Right renal pelvis (tissue), 4 donors: ENCODE measurements at regions not wholly inside any gene's neighbourhood (a gene's known extent, or its start where the extent isn't known, plus 50 kb on each side); places are given as distances from the start of the nearest gene placed in this dataset.
"Not testable (repeated sequence)": the region's sequence is repeated elsewhere in the genome, so short reads cannot be mapped to it uniquely, and the experiment has no call there.

Source experiments
- DNase-seq, 4 donors: peaks; one replicate each; pipeline ENCODE4 v3.0.0-alpha.2; 2013; ENCODE audit warnings: low read depth in 4 of 4, low spot score in 3 of 4, missing footprints in 1 of 4

- no peak for DNase-seq
Measured at GRCh38 chr13:60811581-60811980, 414.6 kb downstream of the TDRD3 start.

- not testable (repeated sequence) for DNase-seq
Measured at GRCh38 chr13:60805640-60806039, 408.6 kb downstream of the TDRD3 start.

DNA sequence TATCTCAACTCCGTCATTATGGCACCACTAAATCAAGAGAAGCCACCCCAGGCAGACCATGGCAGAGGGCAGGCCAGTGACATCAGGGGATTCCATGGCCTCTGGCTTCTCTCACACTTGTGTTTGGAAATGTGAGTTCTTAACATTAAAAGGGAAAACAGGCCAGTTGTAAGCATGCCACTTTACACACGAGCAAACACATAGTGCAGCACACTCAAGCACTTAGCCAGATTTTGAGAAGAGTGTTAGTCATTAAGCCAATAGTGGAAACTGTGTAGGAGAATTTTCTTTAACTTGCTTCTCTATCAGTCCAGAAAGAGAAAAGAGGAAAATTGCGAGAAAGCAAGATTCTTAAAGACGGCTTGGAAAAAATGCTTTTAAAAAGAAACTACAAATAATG is 401.5 kb downstream of the TDRD3 start:
- no peak for DNase-seq

- no peak for DNase-seq
Measured at GRCh38 chr13:60797112-60797511, 400.1 kb downstream of the TDRD3 start.

DNA sequence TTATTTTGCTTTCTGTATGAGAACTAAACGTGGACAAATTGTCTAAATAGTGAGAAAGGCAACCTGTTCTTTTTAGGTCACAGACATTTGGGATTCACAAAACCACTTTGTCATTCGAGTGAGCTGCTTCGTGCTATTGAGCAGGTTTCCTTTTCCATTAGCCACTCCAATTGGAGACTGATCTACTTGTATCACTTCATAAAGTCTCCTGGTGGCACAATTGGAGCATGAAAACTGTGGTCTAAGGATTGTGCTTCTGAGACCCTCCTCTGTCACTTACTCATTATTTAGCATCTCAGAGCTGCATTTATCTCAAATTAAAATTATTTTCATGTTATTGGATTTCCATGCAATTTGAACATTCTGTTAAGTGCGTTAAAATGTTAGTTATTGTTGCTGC is 397.7 kb downstream of the TDRD3 start:
- DNase-seq = no peak

GRCh38 chr13:60790620-60791019 is 393.6 kb downstream of the TDRD3 start:
- no peak for DNase-seq

GRCh38 chr13:60788156-60788829 is 391.3 kb downstream of the TDRD3 start:
- no peak for DNase-seq

DNA sequence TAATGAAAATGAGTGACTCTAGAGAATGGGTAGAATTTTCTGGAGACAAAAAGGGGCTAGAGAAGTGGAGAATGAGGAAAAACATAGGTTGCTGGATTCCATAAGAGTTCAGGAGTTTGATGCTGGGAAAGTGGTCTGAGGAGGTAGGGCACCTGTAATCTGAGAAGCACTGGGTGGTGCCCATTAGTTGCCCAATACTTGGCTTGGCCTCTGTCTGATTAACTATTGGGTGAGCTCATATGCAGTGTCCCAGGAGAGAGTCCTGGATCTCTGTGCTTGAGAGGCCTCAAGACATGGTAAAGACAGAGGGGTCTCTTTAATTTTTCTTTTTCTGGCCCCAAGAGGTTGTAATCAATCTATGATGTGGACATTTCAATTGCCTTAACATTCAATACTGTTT is 390.1 kb downstream of the TDRD3 start:
- DNase-seq = no peak

- DNase-seq = no peak
Measured at GRCh38 chr13:60772726-60773125, 375.7 kb downstream of the TDRD3 start.

DNA sequence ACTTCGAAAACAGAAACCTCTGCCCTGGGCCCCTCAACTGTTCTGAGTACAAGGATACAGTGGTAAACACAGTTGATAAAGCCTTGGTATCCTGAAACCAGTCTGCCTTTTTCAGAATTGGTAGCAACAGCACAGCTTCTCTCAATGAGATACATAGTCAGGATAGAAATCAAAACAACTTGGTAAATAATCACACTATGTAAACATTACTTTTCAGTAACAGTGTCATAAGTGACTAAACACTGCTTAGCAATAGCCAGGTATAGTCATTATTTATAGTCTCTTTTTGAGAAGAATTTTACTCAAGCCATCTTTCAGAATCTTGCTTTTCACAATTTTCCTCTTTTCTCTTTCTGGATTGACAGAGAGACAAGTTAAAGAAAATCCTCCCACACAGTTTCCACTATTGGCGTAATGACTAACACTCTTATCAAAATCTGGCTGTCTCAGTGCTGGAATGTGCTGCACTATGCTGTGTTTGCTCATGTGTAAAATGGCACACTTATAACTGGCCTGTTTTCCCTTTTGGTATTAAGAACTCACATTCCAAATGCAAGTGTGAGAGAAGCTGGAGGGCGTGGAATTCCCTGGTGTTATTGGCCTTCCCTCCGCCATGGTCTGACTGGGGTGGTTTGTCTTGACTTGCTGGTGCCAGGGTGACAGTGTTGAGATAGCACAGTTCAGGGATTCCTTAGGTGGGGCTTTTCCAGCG is 368.8 kb downstream of the TDRD3 start:
- peak in 3 of 4 donors; percentile 12 to 23 (median 12) for DNase-seq

DNA sequence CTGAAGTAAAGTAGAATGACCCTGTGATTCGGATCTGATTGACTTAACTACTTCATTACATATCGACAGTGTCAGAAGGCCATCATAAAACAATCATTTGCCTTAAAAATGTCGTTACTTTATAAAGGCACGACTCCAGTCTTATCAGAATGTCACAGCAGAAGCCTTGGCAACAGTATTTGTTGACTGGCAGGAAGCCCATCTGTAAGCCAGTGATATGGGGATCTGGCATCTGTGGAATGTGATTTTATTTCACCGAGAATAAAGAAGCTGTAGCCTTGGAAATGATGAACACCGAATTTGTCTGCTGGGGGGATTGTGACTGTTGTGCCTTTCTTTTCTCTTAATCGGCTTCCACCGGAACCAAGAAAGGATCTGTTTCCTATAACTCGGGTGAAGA is 362.5 kb downstream of the TDRD3 start:
- DNase-seq = no peak

DNA sequence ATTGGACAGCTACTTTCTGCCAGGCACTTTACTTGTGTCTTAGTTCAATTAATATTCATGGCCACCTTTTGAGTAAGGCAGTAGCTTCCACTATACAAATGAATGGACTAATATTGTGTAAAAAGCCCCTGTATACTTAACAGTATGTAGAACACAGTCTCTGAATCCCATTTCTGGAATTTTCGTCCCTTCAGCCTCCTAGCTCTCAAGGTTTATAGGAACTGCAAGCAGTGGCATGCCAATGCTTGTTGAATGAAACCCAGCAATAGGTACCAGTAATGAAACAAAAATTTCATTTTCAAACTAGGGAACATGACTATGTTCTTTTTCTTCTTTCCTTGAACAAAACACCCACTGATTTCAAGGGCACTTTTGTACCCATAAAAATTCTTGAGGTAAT is 361.6 kb downstream of the TDRD3 start:
- DNase-seq = no peak

DNA sequence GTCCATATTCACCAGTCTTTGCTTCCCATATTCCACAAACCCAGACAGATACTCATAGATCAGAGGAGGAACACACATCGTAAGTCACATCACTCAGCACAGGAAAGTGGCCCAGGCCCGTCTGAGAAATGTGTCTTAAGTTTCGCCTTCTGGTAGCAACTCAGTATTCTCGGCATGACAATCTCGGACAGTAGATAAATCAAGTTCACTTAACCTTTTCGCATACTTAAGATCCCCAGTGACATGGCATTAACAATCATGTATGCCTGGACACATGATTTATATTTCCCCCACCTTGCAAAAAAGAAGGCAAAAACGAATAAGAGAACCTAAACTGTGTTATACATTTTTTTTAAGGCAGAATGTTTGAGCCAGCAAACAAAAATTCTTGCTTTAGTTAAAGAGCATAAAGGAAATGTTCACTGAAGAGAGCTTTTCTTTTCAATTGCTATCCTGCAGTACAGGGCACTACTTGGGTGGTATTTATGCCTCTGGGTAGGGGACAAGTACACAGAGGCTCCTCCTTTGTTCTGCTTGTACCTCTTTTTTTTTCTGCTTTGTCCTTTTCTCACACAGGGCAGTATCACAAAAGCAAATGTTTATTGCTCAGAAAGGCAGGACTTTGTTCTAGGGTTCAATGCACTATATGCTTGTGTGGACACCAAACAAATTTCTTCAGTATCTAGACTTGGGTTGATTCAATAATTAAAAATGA is 360.6 kb downstream of the TDRD3 start:
- no peak for DNase-seq

GRCh38 chr13:60756306-60756705 is 359.3 kb downstream of the TDRD3 start:
- no peak for DNase-seq

GRCh38 chr13:60755380-60756163 is 358.6 kb downstream of the TDRD3 start:
- DNase-seq = no peak

GRCh38 chr13:60754211-60755090 is 357.4 kb downstream of the TDRD3 start:
- no peak for DNase-seq

DNA sequence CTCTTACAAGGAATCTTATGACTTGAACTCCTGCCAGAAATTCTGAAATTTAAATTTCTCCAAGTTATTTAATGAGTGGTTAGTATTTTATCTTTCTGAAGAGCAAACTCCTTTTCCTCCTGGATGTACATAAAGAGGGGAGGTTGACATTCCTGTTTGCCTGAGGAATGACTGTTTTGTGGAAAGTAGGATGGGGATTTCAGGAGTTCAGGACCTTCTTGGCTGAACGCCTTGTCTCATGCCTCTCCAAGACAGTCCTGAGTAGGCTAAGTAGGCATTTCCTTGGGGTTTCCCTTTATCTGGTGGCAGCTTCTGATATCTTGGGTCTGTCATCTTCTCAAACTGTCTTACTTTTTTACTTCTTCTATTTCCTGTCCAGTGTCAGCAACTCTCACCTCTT is 356.6 kb downstream of the TDRD3 start:
- DNase-seq = no peak

GRCh38 chr13:60745343-60745742 is 348.3 kb downstream of the TDRD3 start:
- DNase-seq = no peak

- DNase-seq = no peak
Measured at GRCh38 chr13:60733933-60734332, 336.9 kb downstream of the TDRD3 start.

DNA sequence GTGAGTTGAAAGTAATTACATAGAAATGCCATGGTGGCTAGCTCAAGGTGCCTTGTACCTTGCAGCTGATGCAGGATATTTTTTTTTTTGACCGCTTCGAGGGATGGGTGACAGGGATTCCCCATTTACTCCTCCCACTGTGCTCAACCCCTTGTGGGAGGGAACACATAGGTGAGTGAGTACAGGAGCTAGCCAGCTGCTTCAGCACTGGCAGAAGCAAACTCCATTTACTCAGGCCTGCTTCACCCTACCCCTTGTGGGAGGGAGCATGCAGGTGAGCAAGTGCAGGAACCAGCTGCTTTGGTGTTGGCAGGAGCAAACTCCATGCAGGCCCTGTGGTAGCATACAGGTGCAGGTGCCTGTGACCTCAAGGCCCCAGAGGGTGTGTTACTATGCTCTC is 330.1 kb downstream of the TDRD3 start:
- DNase-seq = no peak
